ENCODE measurements at regions not wholly inside any gene's neighbourhood (a gene's known extent, or its start where the extent isn't known, plus 50 kb on each side); places are given as distances from the start of the nearest gene placed in this dataset.

DNA sequence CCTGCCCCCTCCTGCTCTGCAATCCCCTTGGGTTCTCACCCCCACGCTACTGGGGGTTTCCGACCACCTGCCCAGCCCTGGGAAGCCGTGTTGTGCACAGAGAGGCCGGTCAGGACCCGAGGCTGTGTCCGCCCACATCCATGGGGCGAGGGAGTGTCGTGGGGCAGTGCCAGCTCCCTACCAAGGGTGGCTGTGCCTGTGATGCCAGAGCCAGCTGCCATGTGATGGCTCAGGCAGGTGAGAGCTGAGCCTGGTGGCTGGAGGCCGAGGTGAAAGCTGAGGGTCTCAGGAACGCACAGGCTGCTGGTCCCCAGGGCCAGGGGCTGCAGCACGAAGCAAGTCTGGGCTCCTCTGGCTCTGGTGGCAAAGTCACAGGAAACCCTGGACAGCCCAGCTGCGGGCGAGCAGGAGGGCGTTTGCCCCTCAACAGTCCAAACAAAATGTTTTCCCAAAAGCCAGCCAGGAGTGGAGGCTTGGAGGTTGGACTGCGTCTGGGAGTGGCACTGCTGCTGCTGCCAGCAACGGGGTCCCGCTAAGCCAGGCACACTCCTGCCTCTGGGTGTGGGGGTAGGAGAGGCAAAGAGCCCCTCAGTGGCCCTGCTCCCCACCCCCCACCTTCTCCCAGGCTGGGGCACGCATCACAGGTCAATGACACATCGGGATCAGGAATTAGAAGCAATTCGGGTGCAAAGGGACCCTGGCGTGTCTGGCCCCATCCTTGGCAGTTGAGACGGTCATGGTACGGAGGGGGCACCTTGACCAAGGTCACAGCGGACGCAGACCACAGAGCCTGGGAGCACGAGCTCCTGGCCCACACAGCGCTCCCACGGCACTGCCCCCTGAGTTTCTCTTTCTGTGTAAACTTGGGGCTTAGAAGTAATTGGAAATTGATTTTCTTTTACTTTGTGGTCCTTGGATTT is 72.4 kb upstream of the GPC1 start:
- no peak for TF ChIP-seq POLR2A (IDR thresholded peaks at IDR 0.05; ENCODE audit: low read depth, low read length)
- TF ChIP-seq POLR2AphosphoS5 (IDR thresholded peaks at IDR 0.05; ENCODE audit: low read depth, low read length), result no peak
- TF ChIP-seq SPI1 (IDR thresholded peaks at IDR 0.05; ENCODE audit: low read depth, low read length), result no peak
